CD4-positive, alpha-beta memory T cell (primary cell): ENCODE measurements at regions not wholly inside any gene's neighbourhood (a gene's known extent, or its start where the extent isn't known, plus 50 kb on each side); places are given as distances from the start of the nearest gene placed in this dataset.
A peak's percentile ranks its signal among the peaks of the same experiment; 100 is the strongest.

ENCODE experiments used
- CTCF ChIA-PET: fragments of 350-600 bp; sonication (Branson Sonifier 250); formaldehyde crosslinking; loops from one replicate; lab custom pipeline; 2021; ENCODE audit warnings: inconsistent platforms; ENCODE audit not compliant: partially characterized antibody; lab: Charles Lee
- POLR2A ChIA-PET: fragments of 350-600 bp; sonication (Branson Sonifier 250); formaldehyde crosslinking; loops from one replicate; lab custom pipeline; 2021; ENCODE audit not compliant: partially characterized antibody; lab: Charles Lee
- DNase-seq, 5 donors: peaks; one replicate each; pipeline versions ENCODE4 v3.0.0 to v3.0.0-alpha.2; 2020 to 2022; ENCODE audit warnings: mixed read lengths in 1 of 5
- H3K27ac ChIP-seq: one replicate; pipeline ENCODE4 v1.7.0; 2013; ENCODE audit warnings: low read depth, low read length
- H3K27me3 ChIP-seq: 2 replicates; pipeline ENCODE4 v1.7.0; 2013; ENCODE audit warnings: mild to moderate bottlenecking, low read length, moderate library complexity; ENCODE audit not compliant: insufficient read depth
- H3K36me3 ChIP-seq: 2 replicates; pipeline ENCODE4 v1.7.0; 2013; ENCODE audit warnings: mild to moderate bottlenecking, low read length, moderate library complexity; ENCODE audit not compliant: insufficient read depth
- H3K4me1 ChIP-seq: 2 replicates; pipeline ENCODE4 v1.7.0; 2013; ENCODE audit warnings: mild to moderate bottlenecking, low read length, moderate library complexity; ENCODE audit not compliant: insufficient read depth
- H3K4me3 ChIP-seq, 2 donors: one replicate each; pipeline ENCODE4 v1.7.0; 2013; ENCODE audit warnings: low read length in 2 of 2, mild to moderate bottlenecking in 1 of 2
- H3K9me3 ChIP-seq, 2 donors: one replicate each; pipeline ENCODE4 v1.7.0; 2013; ENCODE audit warnings: low read length in 2 of 2, control low read depth in 1 of 2; ENCODE audit not compliant: control insufficient read depth in 1 of 2
- H3K27ac Mint-ChIP-seq, 7 donors: one replicate each; pipeline ENCODE4 v1.8.0; 2020 to 2021; ENCODE audit warnings: mixed read lengths in 7 of 7, mild to moderate bottlenecking in 6 of 7, inconsistent platforms in 3 of 7, moderate library complexity in 3 of 7
- H3K27me3 Mint-ChIP-seq, 2 donors: one replicate each; pipeline ENCODE4 v1.8.0; 2020 to 2021; ENCODE audit warnings: mixed read lengths in 2 of 2
- H3K36me3 Mint-ChIP-seq, 2 donors: one replicate each; pipeline ENCODE4 v1.8.0; 2020 to 2021; ENCODE audit warnings: mixed read lengths in 2 of 2, inconsistent platforms in 1 of 2, mild to moderate bottlenecking in 1 of 2
- H3K4me1 Mint-ChIP-seq, 4 donors: one replicate each; pipeline ENCODE4 v1.8.0; 2020 to 2021; ENCODE audit warnings: mixed read lengths in 4 of 4, mild to moderate bottlenecking in 1 of 4
- H3K4me3 Mint-ChIP-seq, 8 donors: one replicate each; pipeline ENCODE4 v1.8.0; 2020 to 2021; ENCODE audit warnings: mixed read lengths in 8 of 8, mild to moderate bottlenecking in 7 of 8, moderate library complexity in 6 of 8, inconsistent platforms in 3 of 8
- H3K9me3 Mint-ChIP-seq, 8 donors: one replicate each; pipeline ENCODE4 v1.8.0; 2020 to 2021; ENCODE audit warnings: mixed read lengths in 8 of 8, mild to moderate bottlenecking in 5 of 8, inconsistent platforms in 3 of 8, moderate library complexity in 1 of 8
- intact Hi-C: fragments of 100-400 bp; cut with micrococcal nuclease; formaldehyde crosslinking; loops from one replicate; pipeline ENCODE4 v1.15.1; 2023

GRCh38 chr7:66864294-66864693 lies 56.7 kb upstream of the TMEM248 start:
- ChIA-PET CTCF (no interaction called here), POLR2A (interaction anchor here (1.0 kb wide), 1 partner anchor 20 kb away, joined by 5 read pairs; no protein-coding TSS in a partner anchor)
- intact Hi-C loops = no loop called here
- Mint-ChIP-seq H3K27ac (peak overlapping the region in 2 of 7 donors; percentile 15 to 62), H3K27me3 (no peaks in the 10 kb centered on the region), H3K4me1 (peaks cover 8 to 11% (median 10%) of the 10 kb centered on the region in 4 donors), H3K36me3 (peaks cover 4 to 34% of the 10 kb centered on the region in 2 donors), H3K4me3 (no peak overlapping the region), H3K9me3 (no peaks in the 10 kb centered on the region)
- DNase-seq = no peak
- H3K27me3 ChIP-seq = no peaks in the 10 kb centered on the region
- no peaks in the 10 kb centered on the region for H3K36me3 ChIP-seq
- no peak overlapping the region for H3K27ac ChIP-seq
- H3K9me3 ChIP-seq = no peaks in the 10 kb centered on the region
- H3K4me1 ChIP-seq = no peaks in the 10 kb centered on the region
- H3K4me3 ChIP-seq = no peak overlapping the region

- no peaks in the 10 kb centered on the region for H3K27me3 Mint-ChIP-seq
- peaks cover 0 to 31% of the 10 kb centered on the region in 2 donors for H3K36me3 Mint-ChIP-seq
- Histone ChIP-seq H3K4me3 (no peak overlapping the region), H3K27ac (no peak overlapping the region), H3K4me1 (no peaks in the 10 kb centered on the region), H3K36me3 (peaks cover 4% of the 10 kb centered on the region), H3K9me3 (no peaks in the 10 kb centered on the region), H3K27me3 (no peaks in the 10 kb centered on the region)
- POLR2A ChIA-PET = interaction anchor here (1.0 kb wide), 1 partner anchor 21 kb away, joined by 5 read pairs; no protein-coding TSS in a partner anchor
- CTCF ChIA-PET = no interaction called here
- H3K27ac Mint-ChIP-seq = peak overlapping the region in 1 of 7 donors; percentile 10
- H3K9me3 Mint-ChIP-seq = no peaks in the 10 kb centered on the region
- intact Hi-C loops = no loop called here
- no peak overlapping the region for H3K4me3 Mint-ChIP-seq
- H3K4me1 Mint-ChIP-seq = peaks cover 0 to 4% (median under 1%) of the 10 kb centered on the region in 4 donors
- DNase-seq = no peak
Observed at GRCh38 chr7:66865290-66865864, 55.6 kb upstream of the TMEM248 start.

GRCh38 chr7:66867198-66867790 lies 53.7 kb upstream of the TMEM248 start:
- no peaks in the 10 kb centered on the region for H3K9me3 Mint-ChIP-seq
- Histone ChIP-seq H3K27ac (no peak overlapping the region), H3K36me3 (peaks cover 4% of the 10 kb centered on the region), H3K9me3 (no peaks in the 10 kb centered on the region), H3K4me3 (no peak overlapping the region), H3K27me3 (no peaks in the 10 kb centered on the region), H3K4me1 (no peaks in the 10 kb centered on the region)
- H3K36me3 Mint-ChIP-seq = peaks cover 1 to 43% of the 10 kb centered on the region in 2 donors
- CTCF ChIA-PET = no interaction called here
- no peak for DNase-seq
- no peak overlapping the region for H3K27ac Mint-ChIP-seq
- H3K4me3 Mint-ChIP-seq = peak overlapping the region in 1 of 8 donors; percentile 4
- POLR2A ChIA-PET = no interaction called here
- intact Hi-C loops = no loop called here
- H3K4me1 Mint-ChIP-seq = peaks cover 0 to 4% (median 0%) of the 10 kb centered on the region in 4 donors
- H3K27me3 Mint-ChIP-seq = no peaks in the 10 kb centered on the region

GRCh38 chr7:66869660-66870450 lies 51.2 kb upstream of the TMEM248 start:
- Histone ChIP-seq H3K27me3 (no peaks in the 10 kb centered on the region), H3K4me3 (no peak overlapping the region), H3K36me3 (peaks cover 4% of the 10 kb centered on the region), H3K4me1 (no peaks in the 10 kb centered on the region), H3K27ac (no peak overlapping the region), H3K9me3 (no peaks in the 10 kb centered on the region)
- DNase-seq = no peak
- H3K4me3 Mint-ChIP-seq = no peak overlapping the region
- H3K27ac Mint-ChIP-seq = no peak overlapping the region
- no peaks in the 10 kb centered on the region for H3K27me3 Mint-ChIP-seq
- intact Hi-C loops = no loop called here
- peaks cover 1 to 38% of the 10 kb centered on the region in 2 donors for H3K36me3 Mint-ChIP-seq
- CTCF ChIA-PET = no interaction called here
- peaks cover 0 to 4% (median 0%) of the 10 kb centered on the region in 4 donors for H3K4me1 Mint-ChIP-seq
- POLR2A ChIA-PET = no interaction called here
- H3K9me3 Mint-ChIP-seq = no peaks in the 10 kb centered on the region

GRCh38 chr7:66871076-66871475 lies 49.9 kb upstream of the TMEM248 start:
- no peaks in the 10 kb centered on the region for H3K4me1 ChIP-seq
- no peaks in the 10 kb centered on the region for H3K27me3 ChIP-seq
- H3K27ac ChIP-seq = no peak overlapping the region
- H3K36me3 ChIP-seq = peaks cover 4% of the 10 kb centered on the region
- CTCF ChIA-PET = no interaction called here
- intact Hi-C loops = no loop called here
- POLR2A ChIA-PET = no interaction called here
- H3K27me3 Mint-ChIP-seq = no peaks in the 10 kb centered on the region
- H3K36me3 Mint-ChIP-seq = peaks cover 1 to 37% of the 10 kb centered on the region in 2 donors
- no peak overlapping the region for H3K27ac Mint-ChIP-seq
- no peak overlapping the region for H3K4me3 ChIP-seq
- H3K4me1 Mint-ChIP-seq = peaks cover 0 to 1% (median 0%) of the 10 kb centered on the region in 4 donors
- no peak overlapping the region for H3K4me3 Mint-ChIP-seq
- H3K9me3 ChIP-seq = no peaks in the 10 kb centered on the region
- no peak for DNase-seq
- no peaks in the 10 kb centered on the region for H3K9me3 Mint-ChIP-seq
